ENCODE measurements at regions not wholly inside any gene's neighbourhood (a gene's known extent, or its start where the extent isn't known, plus 50 kb on each side); places are given as distances from the start of the nearest gene placed in this dataset.
"Not testable (repeated sequence)": the region's sequence is repeated elsewhere in the genome, so short reads cannot be mapped to it uniquely, and the experiment has no call there.

DNA sequence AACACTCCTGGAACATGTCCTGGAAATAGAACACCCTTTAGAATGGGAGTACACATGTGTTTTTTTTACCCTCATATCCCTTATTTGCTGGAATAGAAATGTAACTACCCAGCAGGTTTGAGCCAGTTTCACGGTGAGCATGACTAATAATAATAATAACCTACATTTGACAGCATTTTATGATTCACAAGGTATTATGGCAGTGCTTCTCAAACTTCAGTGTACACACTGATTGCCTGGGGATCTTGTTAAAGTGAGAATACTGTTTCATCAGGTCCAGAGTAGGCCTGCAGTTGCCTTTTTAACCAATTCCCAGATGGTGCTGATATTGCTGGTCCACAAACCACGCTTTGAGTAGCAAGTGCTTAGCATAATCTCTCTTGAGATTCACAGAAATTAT is 63.9 kb downstream of the NFKBIZ start:
- intact Hi-C loops (cut with micrococcal nuclease), result no loop called here

DNA sequence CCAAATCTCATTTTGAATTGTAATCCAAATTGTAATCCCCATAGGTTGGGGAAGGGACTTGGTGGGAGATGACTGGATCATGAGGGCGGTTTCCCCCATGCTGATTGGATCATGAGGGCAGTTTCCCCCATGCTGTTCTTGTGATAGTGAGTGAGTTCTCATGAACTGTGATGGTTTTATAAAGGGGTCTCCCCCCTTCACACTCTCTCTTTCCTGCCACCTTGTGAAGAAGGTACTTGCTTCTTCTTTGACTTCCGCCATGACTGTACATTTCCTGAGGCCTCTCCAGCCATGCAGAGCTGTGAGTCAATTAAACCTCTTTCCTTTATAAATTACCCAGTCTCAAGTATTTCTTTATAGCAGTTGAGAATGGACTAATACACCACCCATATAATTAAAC is 68.4 kb downstream of the NFKBIZ start:
- intact Hi-C loops (cut with micrococcal nuclease), result not testable (repeated sequence)

GRCh38 chr3:101922151-101922725 is 72.9 kb downstream of the NFKBIZ start:
- intact Hi-C loops (cut with micrococcal nuclease), result loop anchor here (1.0 to 5.0 kb wide), 3 partner anchors 14 to 71 kb away; no protein-coding TSS in a partner anchor

DNA sequence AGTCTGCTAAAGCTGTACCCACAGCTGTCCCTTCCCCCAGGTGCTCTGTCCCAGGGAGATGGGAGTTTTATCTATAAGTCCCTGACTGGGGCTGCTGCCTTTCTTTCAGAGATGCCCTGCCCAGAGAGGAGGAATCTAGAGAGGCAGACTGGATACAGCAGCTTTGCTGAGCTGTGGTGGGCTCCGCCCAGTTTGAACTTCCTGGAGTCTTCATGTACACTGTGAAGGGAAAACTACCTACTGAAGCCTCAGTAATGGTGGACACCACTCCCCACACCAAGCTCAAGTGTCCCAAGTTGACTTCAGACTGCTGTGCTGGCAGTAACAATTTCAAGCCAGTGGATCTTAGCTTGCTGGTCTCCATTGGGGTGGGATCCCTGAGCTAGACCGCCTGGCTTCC is 75.3 kb downstream of the NFKBIZ start:
- intact Hi-C loops (cut with micrococcal nuclease), result loop anchor here (2.0 to 5.0 kb wide), 3 partner anchors 26 to 168 kb away; no protein-coding TSS in a partner anchor

GRCh38 chr3:101925124-101925523 is 75.8 kb downstream of the NFKBIZ start:
- intact Hi-C loops (cut with micrococcal nuclease), result loop anchor here (2.0 kb wide), 2 partner anchors 26 to 168 kb away; no protein-coding TSS in a partner anchor

- intact Hi-C loops (cut with micrococcal nuclease), result loop anchor here (2.0 kb wide), 2 partner anchors 27 to 167 kb away; no protein-coding TSS in a partner anchor
These were observed 76.2 kb downstream of the NFKBIZ start for GRCh38 chr3:101925564-101925963.

DNA sequence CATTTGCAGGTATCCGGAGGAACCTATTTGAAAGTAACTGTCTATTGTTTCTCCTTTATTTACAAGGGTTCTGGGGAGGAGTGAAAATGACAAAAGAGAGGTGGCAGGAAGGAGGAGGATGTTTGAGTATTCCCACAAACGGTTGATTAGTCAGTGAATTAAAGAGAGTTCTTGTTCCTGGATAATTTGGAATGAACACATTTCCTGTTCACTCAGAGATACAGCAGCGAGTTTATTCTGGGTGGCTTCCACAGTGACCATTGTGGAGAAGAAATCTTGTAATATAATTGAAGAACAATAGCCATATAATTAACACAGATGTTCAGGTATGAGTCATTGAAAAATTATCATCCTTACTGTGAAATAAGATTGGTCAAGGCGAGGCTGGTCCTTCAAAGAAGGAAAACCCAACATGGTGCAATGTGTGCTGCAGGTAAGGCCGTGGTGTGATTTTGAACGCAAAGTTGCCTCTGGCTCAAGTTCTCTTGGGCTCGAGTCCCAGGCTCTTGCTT is 77.3 kb downstream of the NFKBIZ start:
- intact Hi-C loops (cut with micrococcal nuclease), result no loop called here

DNA sequence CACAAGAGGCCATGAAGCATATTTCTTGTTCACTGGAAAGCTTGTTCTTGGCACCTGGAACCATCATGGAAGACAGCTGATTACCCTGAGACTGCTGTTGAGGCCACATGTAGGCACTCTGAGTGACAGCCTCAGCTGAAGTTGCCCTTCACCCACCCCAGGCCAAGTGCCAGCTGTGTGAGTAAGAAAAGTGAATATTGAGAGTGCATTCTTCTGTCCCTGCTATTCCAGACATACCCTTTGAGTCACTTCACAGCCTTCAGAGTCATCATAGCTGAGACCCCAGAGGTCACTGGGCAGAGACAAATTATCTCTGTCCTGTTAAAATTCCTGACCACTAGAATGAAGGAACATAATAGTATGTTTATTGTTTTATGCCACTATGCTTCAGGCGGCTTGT is 79.6 kb downstream of the NFKBIZ start:
- intact Hi-C loops (cut with micrococcal nuclease), result no loop called here

DNA sequence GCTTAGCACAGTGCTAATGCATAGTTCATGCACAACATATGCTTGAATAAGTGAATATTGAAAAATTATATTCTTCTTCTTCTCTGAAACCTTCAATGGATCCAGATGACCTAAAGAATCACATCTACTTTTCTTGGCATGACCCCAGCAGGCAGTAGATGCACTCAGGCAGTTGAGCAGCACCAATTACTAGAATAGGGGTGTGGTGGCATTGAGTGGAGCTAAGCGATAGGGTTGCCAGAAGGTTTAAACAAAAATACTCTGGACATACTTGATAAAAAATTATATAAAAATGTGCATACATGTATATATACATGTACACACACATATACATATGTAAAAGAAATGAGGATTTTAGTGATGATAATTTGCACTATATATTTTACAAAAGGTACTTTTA is 81.8 kb downstream of the NFKBIZ start:
- intact Hi-C loops (cut with micrococcal nuclease), result no loop called here

- intact Hi-C loops (cut with micrococcal nuclease), result no loop called here
These were observed 83.2 kb downstream of the NFKBIZ start for GRCh38 chr3:101932326-101933068.

GRCh38 chr3:101936419-101937356 is 87.4 kb downstream of the NFKBIZ start:
- intact Hi-C loops (cut with micrococcal nuclease), result loop anchor here (1.0 to 5.0 kb wide), 18 partner anchors 14 to 1850 kb away; partner anchors contain the start of genes CEP97, RPL24 and ZBTB11

DNA sequence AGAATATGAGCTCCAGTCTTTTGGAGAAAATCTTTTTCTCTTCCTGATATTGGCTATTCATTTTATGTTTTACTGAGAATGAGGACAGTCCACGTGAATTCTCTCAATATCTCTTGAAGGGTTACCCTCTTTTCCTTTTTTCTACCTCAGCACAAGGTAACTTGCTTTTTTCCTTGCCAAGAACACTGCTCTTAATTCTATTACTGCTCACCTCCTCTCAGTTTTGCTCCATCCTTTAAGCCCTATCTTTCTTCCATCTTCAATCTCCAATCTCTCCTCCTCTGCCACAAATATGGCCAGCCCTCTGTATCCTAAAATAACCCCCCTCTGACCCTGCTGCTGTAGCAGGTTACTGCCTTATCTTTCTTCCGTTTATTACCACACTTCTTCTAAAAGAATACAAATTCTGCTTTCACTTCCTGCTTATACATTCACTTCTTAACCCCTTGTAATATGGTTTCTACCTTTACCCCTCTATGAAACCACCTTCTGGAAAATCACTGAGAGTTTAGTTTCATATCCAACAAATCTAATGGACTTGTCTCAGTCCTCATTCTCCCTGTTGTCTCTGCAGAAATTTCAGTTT is 89.0 kb downstream of the NFKBIZ start:
- intact Hi-C loops (cut with micrococcal nuclease), result loop anchor here (5.0 kb wide), 1 partner anchor 439 kb away; no protein-coding TSS in a partner anchor

DNA sequence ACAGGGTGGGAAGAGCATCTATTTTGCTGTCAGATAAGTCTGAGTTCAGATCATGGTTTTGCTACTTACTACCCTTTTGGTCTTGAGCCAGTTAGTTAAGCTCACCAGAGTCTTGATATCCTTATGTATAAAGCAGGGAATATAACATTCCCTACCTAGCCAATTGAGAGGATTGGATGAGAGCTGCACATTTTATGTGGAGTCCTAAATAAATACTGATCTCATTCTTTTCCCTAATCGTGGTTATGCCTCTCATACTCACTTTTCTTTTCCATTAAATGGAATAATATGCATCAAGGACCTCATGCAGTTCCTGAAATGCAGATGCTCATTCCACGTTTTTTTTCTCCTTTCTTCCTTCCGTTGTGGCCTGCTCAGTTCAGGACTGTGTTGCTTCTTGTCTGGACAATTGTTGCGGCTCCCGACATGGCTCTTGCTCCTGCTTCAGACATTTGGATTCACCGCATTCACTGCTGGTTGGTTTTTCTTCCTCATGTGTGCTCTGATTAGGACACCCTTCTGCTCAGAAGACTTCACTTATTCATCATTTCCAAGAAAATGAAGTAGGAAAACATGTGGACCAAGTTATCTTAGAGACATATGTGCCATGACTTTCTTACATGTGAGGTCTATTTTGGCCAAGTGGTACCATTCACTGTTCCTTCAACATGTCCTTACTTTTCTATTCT is 90.2 kb downstream of the NFKBIZ start:
- intact Hi-C loops (cut with micrococcal nuclease), result loop anchor here (5.0 kb wide), 1 partner anchor 438 kb away; no protein-coding TSS in a partner anchor

- intact Hi-C loops (cut with micrococcal nuclease), result no loop called here
These were observed 91.4 kb downstream of the NFKBIZ start for GRCh38 chr3:101940521-101941317.

GRCh38 chr3:101941318-101942040 is 92.2 kb downstream of the NFKBIZ start:
- intact Hi-C loops (cut with micrococcal nuclease), result no loop called here

DNA sequence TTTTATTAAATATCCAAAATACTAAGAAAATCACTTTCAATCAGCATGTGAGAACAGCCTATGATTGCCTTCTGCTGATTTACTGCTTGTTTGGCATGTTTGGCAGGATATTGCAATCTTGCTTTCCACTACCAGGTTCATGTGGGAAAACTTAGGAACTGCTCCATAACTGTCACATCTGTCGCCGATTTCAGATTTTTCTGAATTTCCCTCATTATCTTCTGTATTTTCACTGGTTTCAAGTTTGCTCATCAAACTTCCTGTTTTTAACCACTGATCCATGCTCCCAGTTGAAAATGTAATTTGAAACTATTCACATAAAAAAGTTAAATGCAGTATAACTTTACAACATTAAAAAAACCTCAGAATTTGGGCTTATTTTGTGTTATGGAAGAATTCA is 93.0 kb downstream of the NFKBIZ start:
- intact Hi-C loops (cut with micrococcal nuclease), result no loop called here

DNA sequence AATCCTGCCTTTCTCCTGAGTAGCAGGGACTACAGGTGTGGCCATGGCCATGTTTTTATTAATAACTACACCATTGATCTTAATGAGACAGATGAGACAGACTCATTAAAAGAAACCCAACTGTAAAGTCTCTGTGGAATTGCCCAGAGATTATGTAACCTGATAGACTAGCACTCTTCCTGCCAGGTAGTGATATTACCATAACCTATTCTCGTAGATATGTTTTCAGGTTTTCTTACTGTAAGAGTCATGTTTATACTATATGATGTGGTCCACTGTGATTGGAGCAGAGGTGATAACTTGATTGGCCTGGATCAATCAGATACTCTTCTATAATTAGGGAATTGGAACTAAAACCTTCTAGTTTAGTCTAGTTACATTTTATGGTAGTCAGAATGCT is 93.7 kb downstream of the NFKBIZ start:
- intact Hi-C loops (cut with micrococcal nuclease), result no loop called here

- intact Hi-C loops (cut with micrococcal nuclease), result no loop called here
These were observed 95.0 kb downstream of the NFKBIZ start for GRCh38 chr3:101944308-101944707.

DNA sequence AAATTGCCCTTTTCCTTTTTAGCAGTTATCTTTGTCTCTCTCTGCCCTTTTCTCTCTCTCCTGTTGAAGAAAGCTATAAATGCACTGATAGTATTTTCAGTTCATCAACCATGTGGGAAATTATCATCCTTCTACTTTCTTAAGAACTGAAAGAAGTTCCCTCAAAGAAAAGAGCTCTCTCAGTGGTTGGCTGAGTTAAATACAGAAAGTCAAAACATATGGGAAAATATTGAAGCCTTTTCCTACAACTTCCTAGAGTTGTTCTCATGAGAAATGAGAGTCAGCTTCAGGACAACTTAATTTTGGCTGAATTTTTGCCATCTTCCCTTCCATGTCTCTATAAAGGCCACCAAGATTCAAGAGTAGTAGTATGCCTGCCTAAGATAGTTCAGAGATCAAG is 96.7 kb downstream of the NFKBIZ start:
- intact Hi-C loops (cut with micrococcal nuclease), result no loop called here
